GM23248 (cell line): ENCODE measurements at regions not wholly inside any gene's neighbourhood (a gene's known extent, or its start where the extent isn't known, plus 50 kb on each side); places are given as distances from the start of the nearest gene placed in this dataset.

Experiments
- DNase-seq: peaks from one replicate; pipeline ENCODE4 v3.0.0-alpha.2; 2015
- H2AFZ ChIP-seq: fragments of 200-600 bp; sonication (generic); 2 replicates; pipeline ENCODE4 v1.6.1; 2016; ENCODE audit warnings: antibody characterized with exemption
- H3F3A ChIP-seq: fragments of 200-600 bp; sonication (generic); 2 replicates; pipeline ENCODE4 v1.6.1; 2016; ENCODE audit warnings: mild to moderate bottlenecking, antibody characterized with exemption, mixed run types; ENCODE audit not compliant: insufficient read depth
- H3K27ac ChIP-seq: fragments of 200-600 bp; sonication (generic); 2 replicates; pipeline ENCODE4 v1.5.1; 2016; ENCODE audit warnings: mild to moderate bottlenecking
- H3K27me3 ChIP-seq: fragments of 200-600 bp; sonication (generic); replicated peaks from 2 replicates; pipeline ENCODE4 v1.6.1; 2016; ENCODE audit warnings: mild to moderate bottlenecking; ENCODE audit not compliant: insufficient read depth
- H3K36me3 ChIP-seq: fragments of 200-600 bp; sonication (generic); 2 replicates; pipeline ENCODE4 v1.6.1; 2016; ENCODE audit warnings: low read depth, mild to moderate bottlenecking
- H3K4me1 ChIP-seq: fragments of 200-600 bp; sonication (generic); 2 replicates; pipeline ENCODE4 v1.6.1; 2016; ENCODE audit warnings: mild to moderate bottlenecking; ENCODE audit not compliant: insufficient read depth
- H3K4me2 ChIP-seq: fragments of 200-600 bp; sonication (generic); one replicate; pipeline ENCODE4 v1.6.1; 2016; ENCODE audit warnings: mild to moderate bottlenecking; ENCODE audit not compliant: unreplicated experiment
- H3K4me3 ChIP-seq: fragments of 200-600 bp; sonication (generic); 2 replicates; pipeline ENCODE4 v1.5.1; 2016; ENCODE audit warnings: mild to moderate bottlenecking
- H3K79me2 ChIP-seq: fragments of 200-600 bp; sonication (generic); 2 replicates; pipeline ENCODE4 v1.6.1; 2016; ENCODE audit warnings: mild to moderate bottlenecking; ENCODE audit not compliant: insufficient read depth
- H3K9ac ChIP-seq: fragments of 200-600 bp; sonication (generic); 2 replicates; pipeline ENCODE4 v1.6.1; 2016; ENCODE audit warnings: mild to moderate bottlenecking
- H3K9me2 ChIP-seq: fragments of 200-600 bp; sonication (generic); 2 replicates; pipeline ENCODE4 v1.6.1; 2016; ENCODE audit warnings: mixed run types, mild to moderate bottlenecking, moderate library complexity; ENCODE audit not compliant: insufficient read depth
- H3K9me3 ChIP-seq: fragments of 200-600 bp; sonication (generic); one replicate; pipeline ENCODE4 v1.6.1; 2017; ENCODE audit warnings: low read depth
- H4K20me1 ChIP-seq: fragments of 200-600 bp; sonication (generic); 2 replicates; pipeline ENCODE4 v1.6.0; 2016; ENCODE audit not compliant: insufficient read depth
- EZH2 ChIP-seq: fragments of 200-600 bp; sonication (generic); IDR thresholded peaks from 2 replicates; pipeline ENCODE4 v1.6.1; 2018; ENCODE audit warnings: antibody characterized with exemption, mild to moderate bottlenecking; ENCODE audit not compliant: insufficient read depth, poor library complexity, severe bottlenecking
- EZH2phosphoT487 ChIP-seq: fragments of 200-600 bp; sonication (generic); IDR thresholded peaks from 2 replicates; pipeline ENCODE4 v1.6.1; 2018; ENCODE audit warnings: antibody characterized with exemption, moderate library complexity, mild to moderate bottlenecking, low read depth; ENCODE audit not compliant: insufficient read depth
- WGBS, 2 experiments: methylation state at CpG; one replicate each; pipeline ENCODE4 v1.1.6; 2015 to 2017; ENCODE audit warnings: low lambda C conversion rate in 2 of 2, low coverage in 1 of 2; ENCODE audit errors: missing lambda C conversion rate in 2 of 2; 5-methylcytosine and 5-hydroxymethylcytosine counted together
- in situ Hi-C: fragments of 300-500 bp; cut with MboI; formaldehyde crosslinking; loops from 2 replicates; pipeline ENCODE4 v1.15.0; 2020

- no peak for DNase-seq
- no peaks in the 10 kb centered on the region for H3K79me2 ChIP-seq
- H3K4me1 ChIP-seq: peaks cover 30% of the 10 kb centered on the region
- no peak overlapping the region for H3K27ac ChIP-seq
- no peaks in the 10 kb centered on the region for H3K9me2 ChIP-seq
- H4K20me1 ChIP-seq: no peaks in the 10 kb centered on the region
- H3K4me3 ChIP-seq: no peak overlapping the region
- no peaks in the 10 kb centered on the region for H3K9me3 ChIP-seq
- 96 to 98% methylated on average over 2 of the region's 2 CpGs for WGBS, 2 experiments
- no peak overlapping the region for H2AFZ ChIP-seq
- peaks cover 12% of the 10 kb centered on the region for H3F3A ChIP-seq
- no peak overlapping the region for H3K4me2 ChIP-seq
- no peak overlapping the region for H3K9ac ChIP-seq
- in situ Hi-C loops: no loop called here
- H3K36me3 ChIP-seq: no peaks in the 10 kb centered on the region
- TF ChIP-seq EZH2 (no peak), EZH2phosphoT487 (no peak)
- no peaks in the 10 kb centered on the region for H3K27me3 ChIP-seq
Measured at GRCh38 chr12:46457958-46458357, 85.4 kb upstream of the SLC38A2 start.

- Histone ChIP-seq H3K27me3 (no peaks in the 10 kb centered on the region), H3K9me2 (no peaks in the 10 kb centered on the region), H3K36me3 (no peaks in the 10 kb centered on the region), H3K27ac (no peak overlapping the region), H3F3A (peaks cover 23% of the 10 kb centered on the region), H3K9ac (no peak overlapping the region), H3K4me2 (no peak overlapping the region), H3K4me3 (no peak overlapping the region), H3K4me1 (peaks cover 34% of the 10 kb centered on the region), H2AFZ (no peak overlapping the region), H3K9me3 (no peaks in the 10 kb centered on the region), H4K20me1 (no peaks in the 10 kb centered on the region), H3K79me2 (no peaks in the 10 kb centered on the region)
- DNase-seq: no peak
- 97% methylated on average over 5 of the region's 5 CpGs for WGBS, 2 experiments
- TF ChIP-seq EZH2: no peak
- TF ChIP-seq EZH2phosphoT487: no peak
- in situ Hi-C loops: no loop called here
Measured at GRCh38 chr12:46456356-46457334, 84.1 kb upstream of the SLC38A2 start.

- TF ChIP-seq EZH2: no peak
- no peak for TF ChIP-seq EZH2phosphoT487
- H3F3A ChIP-seq: peaks cover 24% of the 10 kb centered on the region
- H3K9ac ChIP-seq: no peak overlapping the region
- no peak overlapping the region for H2AFZ ChIP-seq
- no peak for DNase-seq
- H3K4me2 ChIP-seq: no peak overlapping the region
- H3K9me2 ChIP-seq: no peaks in the 10 kb centered on the region
- H3K4me3 ChIP-seq: no peak overlapping the region
- WGBS, 2 experiments: 77 to 86% methylated on average over 1 of the region's 1 CpG
- H3K4me1 ChIP-seq: peaks cover 37% of the 10 kb centered on the region
- H3K79me2 ChIP-seq: no peaks in the 10 kb centered on the region
- H4K20me1 ChIP-seq: no peaks in the 10 kb centered on the region
- no peaks in the 10 kb centered on the region for H3K9me3 ChIP-seq
- H3K27me3 ChIP-seq: no peaks in the 10 kb centered on the region
- H3K27ac ChIP-seq: no peak overlapping the region
- H3K36me3 ChIP-seq: no peaks in the 10 kb centered on the region
- in situ Hi-C loops: no loop called here
Measured at GRCh38 chr12:46455648-46456352, 83.2 kb upstream of the SLC38A2 start.

- Histone ChIP-seq H3K27ac (no peak overlapping the region), H3K9me2 (no peaks in the 10 kb centered on the region), H3K36me3 (no peaks in the 10 kb centered on the region), H2AFZ (no peak overlapping the region), H3F3A (peaks cover 24% of the 10 kb centered on the region), H3K27me3 (no peaks in the 10 kb centered on the region), H3K4me2 (no peak overlapping the region), H3K9me3 (no peaks in the 10 kb centered on the region), H3K9ac (no peak overlapping the region), H3K79me2 (no peaks in the 10 kb centered on the region), H3K4me3 (no peak overlapping the region), H4K20me1 (no peaks in the 10 kb centered on the region), H3K4me1 (peaks cover 37% of the 10 kb centered on the region)
- in situ Hi-C loops: no loop called here
- TF ChIP-seq EZH2phosphoT487 (no peak), EZH2 (no peak)
- 76 to 94% methylated on average over 1 of the region's 1 CpG for WGBS, 2 experiments
- no peak for DNase-seq
Measured at GRCh38 chr12:46454981-46455380, 82.4 kb upstream of the SLC38A2 start.
